ENCODE measurements at regions not wholly inside any gene's neighbourhood (a gene's known extent, or its start where the extent isn't known, plus 50 kb on each side); places are given as distances from the start of the nearest gene placed in this dataset.

DNA sequence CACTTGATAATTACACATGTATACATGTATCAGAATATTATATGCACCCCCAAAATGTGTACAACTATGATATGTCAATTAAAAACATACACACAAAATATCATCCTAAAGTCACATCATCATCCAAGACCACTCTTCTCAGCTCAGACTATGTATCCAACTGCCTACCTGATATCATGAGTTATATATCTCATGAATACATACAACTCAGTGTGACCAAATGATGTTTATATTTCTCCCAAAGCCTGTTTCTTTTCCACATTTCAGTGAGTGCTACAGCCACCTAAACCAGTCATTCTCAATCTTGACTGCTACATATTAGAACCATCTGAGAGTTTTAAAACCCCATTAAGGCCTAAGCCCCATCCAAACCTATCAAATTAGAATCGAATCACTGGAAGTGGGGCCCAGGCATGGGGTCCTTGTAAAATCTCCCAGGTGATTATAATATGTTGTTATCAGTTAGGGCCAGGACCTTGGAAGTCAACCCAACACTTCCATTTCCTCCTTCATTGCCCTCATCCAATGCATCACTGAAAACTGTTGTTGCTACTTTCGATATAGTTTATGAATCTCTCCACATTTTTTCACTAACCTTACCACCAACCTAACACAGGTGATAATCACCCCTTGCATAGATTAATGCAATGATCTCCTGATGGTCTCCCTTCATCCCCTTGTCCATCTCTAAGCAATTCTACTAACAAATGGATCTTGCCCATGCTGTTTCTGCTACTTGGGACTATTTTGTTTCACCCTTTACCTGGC is 53.8 kb upstream of the ITGB8 start:
- TF ChIP-seq POLR2AphosphoS5 (IDR thresholded peaks at IDR 0.05; ENCODE audit: low read depth, low read length) (no peak), POLR2A (IDR thresholded peaks at IDR 0.05; ENCODE audit: low read depth, low read length) (no peak), POU2F2 (IDR thresholded peaks at IDR 0.05; ENCODE audit: low read depth, low read length) (no peak), TAF1 (IDR thresholded peaks at IDR 0.05; ENCODE audit: low read depth, low read length) (no peak), PAX5 (IDR thresholded peaks at IDR 0.05; ENCODE audit: insufficient read depth, low read length, severe bottlenecking) (no peak), SPI1 (IDR thresholded peaks at IDR 0.05; ENCODE audit: low read depth, low read length) (no peak)

Measured in GM12891 (cell line).